T-helper 17 cell (primary cell): ENCODE measurements at regions not wholly inside any gene's neighbourhood (a gene's known extent, or its start where the extent isn't known, plus 50 kb on each side); places are given as distances from the start of the nearest gene placed in this dataset.

Source experiments
- ATAC-seq: fragments of 150-1000 bp; cut with Tn5 transposase; 2 replicates; pipeline ENCODE4 v1.10.0; 2021; ENCODE audit warnings: mild to moderate bottlenecking, moderate library complexity
- DNase-seq, 3 donors: peaks; one replicate each; pipeline versions ENCODE4 v3.0.0 to v3.0.0-alpha.2; 2020 to 2021
- H3K9me3 ChIP-seq: one replicate; pipeline ENCODE4 v1.7.0; 2013; ENCODE audit warnings: low read length, mild to moderate bottlenecking; ENCODE audit not compliant: control insufficient read depth, poor library complexity, severe bottlenecking
- H3K27ac Mint-ChIP-seq: one replicate; pipeline ENCODE4 v1.8.0; 2022; ENCODE audit warnings: mild to moderate bottlenecking, moderate library complexity, mixed read lengths
- H3K27me3 Mint-ChIP-seq: one replicate; pipeline ENCODE4 v1.8.0; 2022; ENCODE audit warnings: mixed read lengths
- H3K36me3 Mint-ChIP-seq: one replicate; pipeline ENCODE4 v1.8.0; 2022; ENCODE audit warnings: low read depth, mixed read lengths
- H3K4me1 Mint-ChIP-seq: one replicate; pipeline ENCODE4 v1.8.0; 2022; ENCODE audit warnings: mild to moderate bottlenecking, mixed read lengths
- H3K4me3 Mint-ChIP-seq: one replicate; pipeline ENCODE4 v1.8.0; 2022; ENCODE audit warnings: mild to moderate bottlenecking, moderate library complexity, mixed read lengths

GRCh38 chr7:131619336-131620305, 63.2 kb upstream of the PODXL start:
- no peak for DNase-seq
- peaks cover 13% of the 10 kb centered on the region for H3K4me1 Mint-ChIP-seq
- peak overlapping the region; percentile 57 for H3K27ac Mint-ChIP-seq
- H3K4me3 Mint-ChIP-seq = no peak overlapping the region
- peaks cover 36% of the 10 kb centered on the region for H3K27me3 Mint-ChIP-seq
- ATAC-seq = no peak
- H3K36me3 Mint-ChIP-seq = peaks cover 2% of the 10 kb centered on the region
- H3K9me3 ChIP-seq = no peaks in the 10 kb centered on the region

- Mint-ChIP-seq H3K36me3 (peaks cover 2% of the 10 kb centered on the region), H3K4me3 (no peak overlapping the region), H3K27ac (no peak overlapping the region), H3K4me1 (peaks cover 13% of the 10 kb centered on the region), H3K27me3 (peaks cover 32% of the 10 kb centered on the region)
- no peaks in the 10 kb centered on the region for H3K9me3 ChIP-seq
- ATAC-seq = no peak
- no peak for DNase-seq
Observed at GRCh38 chr7:131618391-131618790, 62.0 kb upstream of the PODXL start.

GRCh38 chr7:131616487-131617200, 60.2 kb upstream of the PODXL start:
- Mint-ChIP-seq H3K4me3 (peak overlapping the region; percentile 50), H3K27me3 (peaks cover 29% of the 10 kb centered on the region), H3K27ac (no peak overlapping the region), H3K4me1 (peaks cover 13% of the 10 kb centered on the region), H3K36me3 (peaks cover 2% of the 10 kb centered on the region)
- no peak for ATAC-seq
- H3K9me3 ChIP-seq = no peaks in the 10 kb centered on the region
- no peak for DNase-seq

GRCh38 chr7:131613909-131614308, 57.5 kb upstream of the PODXL start:
- H3K36me3 Mint-ChIP-seq = peaks cover 2% of the 10 kb centered on the region
- peaks cover 29% of the 10 kb centered on the region for H3K27me3 Mint-ChIP-seq
- peaks cover 9% of the 10 kb centered on the region for H3K4me1 Mint-ChIP-seq
- ATAC-seq (no peak), DNase-seq (no peak)
- H3K27ac Mint-ChIP-seq = no peak overlapping the region
- no peaks in the 10 kb centered on the region for H3K9me3 ChIP-seq
- no peak overlapping the region for H3K4me3 Mint-ChIP-seq

- no peak overlapping the region for H3K4me3 Mint-ChIP-seq
Observed at GRCh38 chr7:131610007-131610406, 53.6 kb upstream of the PODXL start.

GRCh38 chr7:131608116-131608500, 51.7 kb upstream of the PODXL start:
- H3K4me3 Mint-ChIP-seq = no peak overlapping the region
- peaks cover 4% of the 10 kb centered on the region for H3K4me1 Mint-ChIP-seq
- ATAC-seq (no peak), DNase-seq (no peak)
- H3K27me3 Mint-ChIP-seq = peaks cover 49% of the 10 kb centered on the region
- no peak overlapping the region for H3K27ac Mint-ChIP-seq
- no peaks in the 10 kb centered on the region for H3K9me3 ChIP-seq
- no peaks in the 10 kb centered on the region for H3K36me3 Mint-ChIP-seq

More at GRCh38 chr7:131610007-131610406, 53.6 kb upstream of the PODXL start:
- ATAC-seq (no peak), DNase-seq (no peak)
- H3K9me3 ChIP-seq = no peaks in the 10 kb centered on the region
- Mint-ChIP-seq H3K36me3 (no peaks in the 10 kb centered on the region), H3K4me1 (peaks cover 4% of the 10 kb centered on the region), H3K27ac (no peak overlapping the region), H3K27me3 (peaks cover 37% of the 10 kb centered on the region)

GRCh38 chr7:131607291-131608115, 51.1 kb upstream of the PODXL start:
- no peak for ATAC-seq
- peaks cover 51% of the 10 kb centered on the region for H3K27me3 Mint-ChIP-seq

GRCh38 chr7:131606346-131607290, 50.2 kb upstream of the PODXL start:
- H3K36me3 Mint-ChIP-seq = no peaks in the 10 kb centered on the region
- H3K27ac Mint-ChIP-seq = no peak overlapping the region
- H3K4me1 Mint-ChIP-seq = peaks cover 4% of the 10 kb centered on the region
- peaks cover 60% of the 10 kb centered on the region for H3K27me3 Mint-ChIP-seq
- peak overlapping the region; percentile 36 for H3K4me3 Mint-ChIP-seq
- ATAC-seq = no peak
- H3K9me3 ChIP-seq = no peaks in the 10 kb centered on the region
- DNase-seq = no peak

More at GRCh38 chr7:131607291-131608115, 51.1 kb upstream of the PODXL start:
- no peak for DNase-seq
- no peak overlapping the region for H3K27ac Mint-ChIP-seq
- H3K4me3 Mint-ChIP-seq = no peak overlapping the region
- no peaks in the 10 kb centered on the region for H3K36me3 Mint-ChIP-seq
- H3K9me3 ChIP-seq = no peaks in the 10 kb centered on the region
- H3K4me1 Mint-ChIP-seq = peaks cover 4% of the 10 kb centered on the region
